Stimulated activated CD8-positive, alpha-beta memory T cell treated with anti-CD3 and anti-CD28 coated beads, Interleukin-12 subunit alpha, Interleukin-12 subunit beta, amount 100 ng/mL, for 24 hours (primary cell): ENCODE measurements at regions not wholly inside any gene's neighbourhood (a gene's known extent, or its start where the extent isn't known, plus 50 kb on each side); places are given as distances from the start of the nearest gene placed in this dataset.
"Not testable (repeated sequence)": the region's sequence is repeated elsewhere in the genome, so short reads cannot be mapped to it uniquely, and the experiment has no call there.

Experiments used
- DNase-seq: peaks from one replicate; pipeline ENCODE4 v3.0.0-alpha.2; 2020; ENCODE audit errors: extremely low read depth

GRCh38 chr1:29688471-29689365, 452.4 kb downstream of the PTPRU start:
- DNase-seq = no peak

- DNase-seq = no peak
These were observed 451.4 kb downstream of the PTPRU start for GRCh38 chr1:29687601-29688244.

GRCh38 chr1:29687166-29687565, 450.8 kb downstream of the PTPRU start:
- no peak for DNase-seq

GRCh38 chr1:29686012-29686930, 449.9 kb downstream of the PTPRU start:
- DNase-seq = no peak

GRCh38 chr1:29685387-29685786, 449.1 kb downstream of the PTPRU start:
- DNase-seq = no peak

GRCh38 chr1:29684141-29684540, 447.8 kb downstream of the PTPRU start:
- no peak for DNase-seq

GRCh38 chr1:29683472-29683871, 447.1 kb downstream of the PTPRU start:
- DNase-seq = no peak

GRCh38 chr1:29682919-29683295, 446.6 kb downstream of the PTPRU start:
- DNase-seq = no peak

- no peak for DNase-seq
These were observed 446.0 kb downstream of the PTPRU start for GRCh38 chr1:29682171-29682918.

GRCh38 chr1:29681416-29681815, 445.1 kb downstream of the PTPRU start:
- DNase-seq = not testable (repeated sequence)

- no peak for DNase-seq
These were observed 443.7 kb downstream of the PTPRU start for GRCh38 chr1:29679828-29680558.

GRCh38 chr1:29679316-29679715, 443.0 kb downstream of the PTPRU start:
- DNase-seq = no peak

GRCh38 chr1:29677028-29678024, 441.0 kb downstream of the PTPRU start:
- no peak for DNase-seq

GRCh38 chr1:29676496-29676895, 440.2 kb downstream of the PTPRU start:
- no peak for DNase-seq

- no peak for DNase-seq
These were observed 439.4 kb downstream of the PTPRU start for GRCh38 chr1:29675481-29676263.

- no peak for DNase-seq
These were observed 438.5 kb downstream of the PTPRU start for GRCh38 chr1:29674627-29675326.

GRCh38 chr1:29673669-29674626, 437.6 kb downstream of the PTPRU start:
- no peak for DNase-seq
